GM12872 (cell line): ENCODE measurements at regions not wholly inside any gene's neighbourhood (a gene's known extent, or its start where the extent isn't known, plus 50 kb on each side); places are given as distances from the start of the nearest gene placed in this dataset.

ENCODE experiments used
- CTCF ChIP-seq: IDR thresholded peaks from 3 replicates; pipeline ENCODE4 v1.5.1; 2011; ENCODE audit warnings: low read depth, mild to moderate bottlenecking, low read length, moderate library complexity; ENCODE audit not compliant: insufficient read depth

GRCh38 chr2:41595240-41595639 is 452.6 kb upstream of the PKDCC start:
- TF ChIP-seq CTCF, result no peak

GRCh38 chr2:41597680-41598079 is 450.1 kb upstream of the PKDCC start:
- no peak for TF ChIP-seq CTCF

GRCh38 chr2:41598161-41598894 is 449.5 kb upstream of the PKDCC start:
- TF ChIP-seq CTCF, result no peak

- TF ChIP-seq CTCF, result no peak
Observed at GRCh38 chr2:41600460-41600859, 447.4 kb upstream of the PKDCC start.

- TF ChIP-seq CTCF, result no peak
Observed at GRCh38 chr2:41602341-41602740, 445.5 kb upstream of the PKDCC start.

- TF ChIP-seq CTCF, result no peak
Observed at GRCh38 chr2:41605311-41605710, 442.5 kb upstream of the PKDCC start.

GRCh38 chr2:41605914-41606313 is 441.9 kb upstream of the PKDCC start:
- no peak for TF ChIP-seq CTCF
